ENCODE measurements at regions not wholly inside any gene's neighbourhood (a gene's known extent, or its start where the extent isn't known, plus 50 kb on each side); places are given as distances from the start of the nearest gene placed in this dataset.

- CTCF ChIA-PET: no interaction called here
- no peak overlapping the region for H2AFZ ChIP-seq (ENCODE audit: low read depth, low read length, poor library complexity, severe bottlenecking)
- no peaks in the 10 kb centered on the region for H3K9me3 ChIP-seq (ENCODE audit: control insufficient read depth in 1 of 2, insufficient read depth in 1 of 2, low read depth in 1 of 2, low read length in 2 of 2)
- POLR2A ChIA-PET: no interaction called here
- intact Hi-C loops (cut with micrococcal nuclease): no loop called here
- no peaks in the 10 kb centered on the region for H3K36me3 ChIP-seq (ENCODE audit: control insufficient read depth in 1 of 2, insufficient read depth in 2 of 2, low read length in 2 of 2)
- H3K9ac ChIP-seq (ENCODE audit: low read length): no peak overlapping the region
- DNase-seq (ENCODE audit: low read depth, low spot score): no peak
- RAD21 ChIA-PET (ENCODE audit: low non-redundant PET in 1 of 2, low total read pairs in 2 of 2, uncharacterized antibody in 2 of 2, unreplicated experiment in 2 of 2): no interaction called here
- no peaks in the 10 kb centered on the region for H3K9me2 ChIP-seq (ENCODE audit: insufficient read depth)
- H3K4me2 ChIP-seq (ENCODE audit: low read length): no peak overlapping the region
- no peaks in the 10 kb centered on the region for H3K27me3 ChIP-seq (ENCODE audit: insufficient read depth, low read length)
- no peak overlapping the region for H3K27ac ChIP-seq (ENCODE audit: low read depth, low read length)
- no peak overlapping the region for H3K4me3 ChIP-seq (replicated peaks in 1 of 2; ENCODE audit: low read depth in 1 of 2, low read length in 2 of 2)
- H3K4me1 ChIP-seq (ENCODE audit: control insufficient read depth in 1 of 2, insufficient read depth in 2 of 2, low read length in 2 of 2): no peaks in the 10 kb centered on the region
- no TSS peak for BruUV-seq (replicated peaks)
- no peaks in the 10 kb centered on the region for H4K20me1 ChIP-seq (ENCODE audit: insufficient read depth)
- ATAC-seq: no peak
- TF ChIP-seq YY1 (IDR thresholded peaks at IDR 0.05; ENCODE audit: extremely low read depth, insufficient replicate concordance, low read depth, low read length) (no peak), POLR2AphosphoS5 (IDR thresholded peaks at IDR 0.05; ENCODE audit: low read depth, low read length) (no peak), RAD21 (IDR thresholded peaks at IDR 0.05; ENCODE audit: low read depth) (no peak)
- no peaks in the 10 kb centered on the region for H3K79me2 ChIP-seq (ENCODE audit: insufficient read depth, low read length)
Measured at GRCh38 chr7:86920154-86920553, 139.3 kb downstream of the ELAPOR2 start.

GRCh38 chr7:86918245-86918644, 141.2 kb downstream of the ELAPOR2 start:
- H4K20me1 ChIP-seq (ENCODE audit: insufficient read depth): no peaks in the 10 kb centered on the region
- H3K4me3 ChIP-seq (replicated peaks in 1 of 2; ENCODE audit: low read depth in 1 of 2, low read length in 2 of 2): no peak overlapping the region
- no peak overlapping the region for H3K27ac ChIP-seq (ENCODE audit: low read depth, low read length)
- no peak overlapping the region for H3K9ac ChIP-seq (ENCODE audit: low read length)
- DNase-seq (ENCODE audit: low read depth, low spot score): no peak
- POLR2A ChIA-PET: no interaction called here
- no peaks in the 10 kb centered on the region for H3K9me2 ChIP-seq (ENCODE audit: insufficient read depth)
- no peaks in the 10 kb centered on the region for H3K9me3 ChIP-seq (ENCODE audit: control insufficient read depth in 1 of 2, insufficient read depth in 1 of 2, low read depth in 1 of 2, low read length in 2 of 2)
- no peaks in the 10 kb centered on the region for H3K79me2 ChIP-seq (ENCODE audit: insufficient read depth, low read length)
- no peaks in the 10 kb centered on the region for H3K27me3 ChIP-seq (ENCODE audit: insufficient read depth, low read length)
- RAD21 ChIA-PET (ENCODE audit: low non-redundant PET in 1 of 2, low total read pairs in 2 of 2, uncharacterized antibody in 2 of 2, unreplicated experiment in 2 of 2): no interaction called here
- no peak overlapping the region for H2AFZ ChIP-seq (ENCODE audit: low read depth, low read length, poor library complexity, severe bottlenecking)
- no peaks in the 10 kb centered on the region for H3K36me3 ChIP-seq (ENCODE audit: control insufficient read depth in 1 of 2, insufficient read depth in 2 of 2, low read length in 2 of 2)
- intact Hi-C loops (cut with micrococcal nuclease): loop anchor here (5.0 kb wide), 1 partner anchor 499 kb away; no protein-coding TSS in a partner anchor
- CTCF ChIA-PET: interaction anchor here (1.2 to 1.8 kb wide), 2 partner anchors 9 to 230 kb away, joined by 3 to 5 read pairs; no protein-coding TSS in a partner anchor
- ATAC-seq: no peak
- no peaks in the 10 kb centered on the region for H3K4me1 ChIP-seq (ENCODE audit: control insufficient read depth in 1 of 2, insufficient read depth in 2 of 2, low read length in 2 of 2)
- BruUV-seq (replicated peaks): no TSS peak
- no peak overlapping the region for H3K4me2 ChIP-seq (ENCODE audit: low read length)
- TF ChIP-seq SRF (IDR thresholded peaks at IDR 0.05; ENCODE audit: low read depth) (no peak), ATF3 (IDR thresholded peaks at IDR 0.05) (no peak), CBX3 (IDR thresholded peaks at IDR 0.05; ENCODE audit: low read depth) (no peak), SIN3A (IDR thresholded peaks at IDR 0.05; ENCODE audit: low read depth) (no peak), ZBTB33 (IDR thresholded peaks at IDR 0.05; ENCODE audit: extremely low read depth, insufficient replicate concordance, low read length) (no peak), EGR1 (IDR thresholded peaks at IDR 0.05; ENCODE audit: low read depth) (no peak), FOSL1 (IDR thresholded peaks at IDR 0.05; ENCODE audit: low read depth) (no peak), ZFX (IDR thresholded peaks at IDR 0.05) (no peak), CTCF (IDR thresholded peaks at IDR 0.05 in 2 of 3, conservative IDR thresholded peaks at IDR 0.05 in 1 of 3; ENCODE audit: borderline replicate concordance in 1 of 3, insufficient read depth in 1 of 3, low read depth in 2 of 3, low read length in 2 of 3) (no peak), RAD21 (IDR thresholded peaks at IDR 0.05; ENCODE audit: low read depth) (no peak), EZH2phosphoT487 (IDR thresholded peaks at IDR 0.05; ENCODE audit: borderline replicate concordance) (no peak), EZH2 (IDR thresholded peaks at IDR 0.05) (no peak), TCF7L2 (IDR thresholded peaks at IDR 0.05; ENCODE audit: borderline replicate concordance, extremely low read depth, insufficient read depth, insufficient read length) (no peak), SP1 (IDR thresholded peaks at IDR 0.05; ENCODE audit: low read depth) (no peak), POLR2A (IDR thresholded peaks at IDR 0.05; ENCODE audit: borderline replicate concordance, extremely low read depth, insufficient read depth, insufficient read length) (no peak)

Measured in HCT116 (cell line).